Endothelial cell of hepatic sinusoid (primary cell): ENCODE measurements at regions not wholly inside any gene's neighbourhood (a gene's known extent, or its start where the extent isn't known, plus 50 kb on each side); places are given as distances from the start of the nearest gene placed in this dataset.
"Not testable (repeated sequence)": the region's sequence is repeated elsewhere in the genome, so short reads cannot be mapped to it uniquely, and the experiment has no call there.

Source experiments
- in situ Hi-C: cut with HindIII; loops from 2 replicates; pipeline ENCODE4 v1.10.0; 2017; ENCODE audit warnings: low sequenced_read_pairs

- in situ Hi-C loops: no loop called here
These were observed 185.2 kb upstream of the SLC39A10 start for GRCh38 chr2:195471807-195472206.

- in situ Hi-C loops: no loop called here
These were observed 185.9 kb upstream of the SLC39A10 start for GRCh38 chr2:195471163-195471562.

- in situ Hi-C loops: no loop called here
These were observed 186.4 kb upstream of the SLC39A10 start for GRCh38 chr2:195470622-195471021.

DNA sequence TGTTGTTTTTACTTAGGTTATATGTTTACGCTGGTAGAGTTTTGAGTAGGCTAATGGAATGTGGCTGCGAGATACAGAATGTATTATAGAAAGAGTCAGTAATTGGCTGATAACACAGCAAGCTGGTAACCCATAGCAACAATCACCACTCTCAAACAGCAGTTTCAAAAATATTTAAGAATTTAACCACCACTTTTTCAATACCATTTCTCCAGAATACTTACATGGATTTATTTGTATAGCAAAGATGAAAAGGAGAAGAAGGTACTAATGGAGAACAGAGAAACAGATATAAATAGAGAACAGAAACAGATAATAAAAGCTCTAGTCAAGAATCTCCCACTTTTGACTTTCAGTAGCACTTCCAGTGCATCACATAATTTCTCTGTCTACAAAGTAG lies 188.3 kb upstream of the SLC39A10 start:
- in situ Hi-C loops: no loop called here

DNA sequence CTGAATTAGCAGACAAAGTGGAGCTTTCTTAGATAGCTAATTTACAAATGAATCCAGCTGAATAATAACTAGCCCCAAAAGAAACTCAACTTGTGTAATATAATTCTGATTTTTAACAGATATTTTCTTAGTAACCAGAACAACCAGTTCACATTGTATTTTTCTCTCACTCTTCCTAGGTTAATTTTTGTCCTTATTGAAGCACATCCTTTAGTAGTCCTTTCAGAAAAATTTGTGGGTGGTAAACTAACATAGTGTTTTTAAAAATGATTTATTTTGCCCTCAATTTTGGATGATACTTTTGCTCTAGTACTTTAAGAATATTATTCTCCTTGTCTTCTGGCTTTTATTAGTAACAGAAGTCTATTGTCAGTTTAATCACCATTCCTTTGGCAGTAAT lies 190.6 kb upstream of the SLC39A10 start:
- in situ Hi-C loops: no loop called here

DNA sequence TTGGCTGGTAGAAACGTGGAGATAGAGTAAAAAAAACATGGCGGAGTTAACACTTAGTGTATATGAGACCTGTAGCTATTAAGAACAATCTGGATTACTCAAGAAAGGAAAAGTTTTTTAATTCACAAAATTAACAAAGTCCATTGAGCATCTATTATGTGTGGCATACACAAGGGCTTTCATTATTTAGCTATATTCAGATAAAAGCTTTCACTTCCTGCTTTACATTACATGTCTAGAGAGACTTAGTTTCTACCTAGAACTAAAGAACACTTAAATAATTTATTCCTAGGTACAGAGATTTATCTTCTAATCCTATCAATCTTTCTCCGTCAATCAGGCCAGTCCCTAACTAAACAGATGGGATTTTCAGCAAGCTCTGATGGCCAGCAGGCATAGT lies 196.0 kb upstream of the SLC39A10 start:
- in situ Hi-C loops: no loop called here

DNA sequence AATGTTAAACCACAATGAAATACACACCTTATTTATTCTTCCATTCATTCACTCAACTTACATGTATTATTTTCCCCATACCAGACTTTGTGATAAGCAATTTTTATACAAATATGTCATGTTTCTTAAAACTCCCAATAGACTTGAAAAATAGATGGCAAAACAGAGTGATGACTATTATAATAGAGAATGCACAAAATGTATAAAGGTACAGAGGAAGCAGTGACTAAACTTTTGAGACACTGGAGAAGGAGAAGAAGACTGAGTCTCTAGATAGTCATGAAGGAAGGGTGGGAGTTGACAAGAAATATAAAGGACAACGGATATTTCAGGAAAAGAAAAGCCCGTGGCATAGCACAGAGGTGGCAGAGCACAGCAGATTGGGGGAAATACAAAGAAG lies 198.1 kb upstream of the SLC39A10 start:
- in situ Hi-C loops: no loop called here

- in situ Hi-C loops: no loop called here
These were observed 199.2 kb upstream of the SLC39A10 start for GRCh38 chr2:195457873-195458272.

DNA sequence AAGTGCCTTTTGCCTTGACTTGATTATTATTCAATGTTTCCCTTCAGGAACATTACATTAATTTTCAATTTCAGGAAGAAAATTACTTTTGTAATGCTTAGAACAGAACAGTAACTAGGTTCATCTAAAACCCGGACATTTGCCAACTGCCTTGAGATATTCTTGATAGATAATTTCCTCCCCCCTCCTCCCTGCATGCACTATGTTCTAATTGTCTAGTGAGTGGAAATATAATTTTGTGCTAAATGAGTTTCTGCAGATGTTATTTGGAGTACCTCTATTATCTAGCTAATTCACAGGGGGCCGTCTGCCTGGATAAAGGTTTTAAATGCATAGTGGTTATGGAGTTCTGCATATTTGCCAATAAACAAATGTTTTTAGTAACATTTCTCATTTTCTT lies 200.3 kb upstream of the SLC39A10 start:
- in situ Hi-C loops: no loop called here

DNA sequence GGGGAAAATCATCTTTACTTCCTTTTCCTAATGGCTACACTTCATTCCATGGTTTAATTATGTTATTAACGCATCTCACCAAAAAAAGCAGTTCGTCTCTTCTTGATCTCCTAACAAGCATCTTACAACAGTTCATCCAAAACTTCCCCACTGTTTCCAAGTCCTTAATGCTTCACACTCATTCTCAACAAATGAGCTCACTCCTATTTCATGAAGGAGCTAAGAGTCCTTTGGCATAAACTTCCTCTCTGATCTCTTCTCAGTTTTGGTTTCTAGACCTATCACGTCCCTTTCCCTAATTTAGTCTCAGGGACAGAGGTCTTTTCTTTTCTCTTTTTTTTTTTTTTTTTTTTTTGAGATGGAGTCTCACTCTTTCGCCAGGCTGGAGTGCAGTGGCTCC lies 205.9 kb upstream of the SLC39A10 start:
- in situ Hi-C loops: no loop called here

- in situ Hi-C loops: no loop called here
These were observed 206.4 kb upstream of the SLC39A10 start for GRCh38 chr2:195450552-195451113.

- in situ Hi-C loops: no loop called here
These were observed 209.6 kb upstream of the SLC39A10 start for GRCh38 chr2:195447323-195447975.

- in situ Hi-C loops: no loop called here
These were observed 211.4 kb upstream of the SLC39A10 start for GRCh38 chr2:195445639-195446038.

DNA sequence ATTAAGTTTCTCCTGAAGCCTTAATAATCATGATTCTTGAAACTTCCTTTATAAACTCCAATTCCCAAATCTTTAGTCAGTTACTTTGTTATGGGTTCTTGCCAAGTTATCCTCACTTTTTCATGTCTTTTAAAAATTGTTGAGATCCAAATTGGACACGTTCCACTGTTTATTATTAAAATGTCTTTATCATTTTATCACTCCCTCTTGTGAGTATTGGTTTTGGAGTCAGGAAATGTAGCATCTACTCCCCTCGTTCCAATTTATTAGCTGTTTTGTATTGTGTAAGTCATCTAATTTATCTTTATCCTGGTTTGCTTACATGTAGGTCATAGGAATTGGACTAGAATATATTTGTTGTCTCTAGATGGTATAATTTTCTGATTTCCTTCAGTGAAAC lies 213.1 kb upstream of the SLC39A10 start:
- in situ Hi-C loops: no loop called here

DNA sequence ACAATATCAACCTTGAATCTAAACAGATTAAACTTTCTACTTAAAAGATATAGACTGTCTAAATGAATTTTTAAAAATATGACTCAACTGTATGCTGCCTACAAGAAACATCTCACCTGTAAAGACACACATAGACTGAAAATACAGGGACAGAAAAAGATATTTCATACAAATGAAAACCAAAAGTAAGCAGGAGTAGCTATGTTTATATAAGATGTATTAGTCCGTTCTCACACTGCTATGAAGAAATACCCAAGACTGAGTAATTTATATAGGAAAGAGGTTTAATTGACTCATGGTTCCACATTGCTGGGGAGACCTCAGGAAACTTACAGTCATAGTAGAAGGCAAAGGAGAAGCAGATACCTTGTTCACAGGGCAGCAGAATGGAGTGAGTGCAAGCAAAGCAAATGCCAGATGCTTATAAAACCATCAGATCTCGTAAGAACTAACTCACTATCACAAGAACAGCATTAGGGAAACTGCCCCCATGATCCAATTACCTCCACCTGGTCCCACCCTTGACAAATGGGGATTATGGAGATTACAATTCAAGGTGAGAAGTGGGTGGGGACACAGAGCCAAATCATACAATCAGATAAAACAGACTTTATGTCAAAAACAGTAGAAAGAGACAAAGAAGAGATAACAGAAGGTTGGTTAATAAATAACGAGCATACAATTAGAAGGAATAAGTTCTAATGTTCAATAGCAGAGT lies 214.4 kb upstream of the SLC39A10 start:
- in situ Hi-C loops: no loop called here

- in situ Hi-C loops: no loop called here
These were observed 218.3 kb upstream of the SLC39A10 start for GRCh38 chr2:195438692-195439091.

DNA sequence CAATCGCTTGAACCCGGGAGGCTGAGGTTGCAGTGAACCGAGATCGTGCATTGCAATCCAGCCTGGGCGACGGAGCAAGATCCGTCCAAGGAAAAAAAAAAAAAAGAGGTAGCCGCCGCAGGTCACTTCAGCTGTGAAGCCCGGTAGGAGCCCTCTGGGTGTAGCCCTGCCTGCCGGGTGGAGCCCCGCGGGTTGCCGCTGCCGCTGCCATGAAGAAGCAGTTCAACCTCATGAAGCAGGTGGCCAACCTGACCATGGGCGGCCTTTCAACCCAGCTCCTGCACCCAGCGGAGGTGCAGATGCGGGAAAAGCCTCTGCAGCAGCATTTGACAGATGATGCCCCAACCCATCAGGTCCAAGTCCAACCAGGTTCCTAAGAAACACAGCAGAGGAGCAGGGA lies 219.5 kb upstream of the SLC39A10 start:
- in situ Hi-C loops: no loop called here

DNA sequence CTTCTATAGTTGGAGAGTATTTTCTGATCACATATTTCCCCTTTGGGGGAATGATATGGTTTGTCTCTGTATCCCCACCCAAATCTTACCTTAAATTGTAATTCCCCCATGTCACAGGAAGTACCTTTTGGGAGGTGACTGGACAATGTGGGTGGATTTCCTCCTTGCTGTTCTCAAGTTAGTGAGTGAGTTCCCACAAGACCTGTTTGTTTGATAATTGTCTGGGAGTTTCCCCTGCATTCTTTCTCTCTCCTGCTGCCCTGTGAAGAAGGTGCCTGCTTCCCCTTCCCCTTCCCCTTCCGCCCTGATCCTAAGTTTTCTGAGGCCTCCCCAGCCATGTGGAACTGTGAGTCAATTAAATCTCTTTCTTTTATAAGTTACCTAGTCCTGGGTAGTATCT lies 222.7 kb upstream of the SLC39A10 start:
- in situ Hi-C loops: no loop called here

DNA sequence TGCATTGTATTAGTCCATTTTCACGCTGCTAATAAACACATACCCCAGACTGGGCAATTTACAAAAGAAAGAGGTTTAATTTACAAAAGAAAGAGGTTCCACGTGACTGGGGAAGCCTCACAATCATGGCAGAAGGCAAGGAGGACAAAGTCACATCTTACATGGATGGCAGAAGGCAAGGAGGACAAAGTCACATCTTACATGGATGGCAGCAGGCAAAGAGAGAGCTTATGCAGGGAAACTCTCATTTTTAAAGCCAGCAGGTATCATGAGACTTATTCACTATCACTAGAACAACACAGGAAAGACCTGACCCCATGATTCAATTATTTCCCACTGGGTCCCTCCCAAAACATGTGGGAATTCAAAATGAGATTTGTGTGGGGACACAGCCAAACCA lies 223.3 kb upstream of the SLC39A10 start:
- in situ Hi-C loops: not testable (repeated sequence)

GRCh38 chr2:195428673-195429072 lies 228.4 kb upstream of the SLC39A10 start:
- in situ Hi-C loops: no loop called here

DNA sequence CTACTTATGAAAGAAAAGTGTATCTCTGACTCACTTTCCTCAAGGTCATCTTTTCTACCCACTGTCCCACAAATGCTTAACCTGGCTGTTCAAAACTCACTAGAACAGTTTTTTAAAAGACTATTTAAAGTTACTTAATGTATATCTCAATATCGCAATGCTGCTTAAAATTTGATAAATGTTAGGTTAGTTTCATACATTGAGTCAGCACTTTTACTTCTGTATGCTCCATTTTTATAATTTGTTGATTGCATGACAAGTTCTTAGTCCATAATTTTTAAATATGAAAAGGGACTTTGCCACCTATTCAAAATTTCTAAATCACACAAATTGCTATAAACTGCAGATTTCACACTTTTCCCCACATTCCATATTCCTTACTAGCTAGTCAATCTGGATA lies 231.7 kb upstream of the SLC39A10 start:
- in situ Hi-C loops: no loop called here

- in situ Hi-C loops: no loop called here
These were observed 238.0 kb upstream of the SLC39A10 start for GRCh38 chr2:195419033-195419432.
